ENCODE measurements at regions not wholly inside any gene's neighbourhood (a gene's known extent, or its start where the extent isn't known, plus 50 kb on each side); places are given as distances from the start of the nearest gene placed in this dataset.
A peak's percentile ranks its signal among the peaks of the same experiment; 100 is the strongest.

GRCh38 chr9:29648132-29648531 lies 2074.9 kb upstream of the C9orf72 start:
- no peak for DNase-seq

GRCh38 chr9:29648601-29649000 lies 2075.3 kb upstream of the C9orf72 start:
- DNase-seq, result no peak

- DNase-seq, result no peak
Measured at GRCh38 chr9:29656641-29657406, 2083.5 kb upstream of the C9orf72 start.

- DNase-seq, result no peak
Measured at GRCh38 chr9:29657821-29658220, 2084.5 kb upstream of the C9orf72 start.

GRCh38 chr9:29659014-29659413 lies 2085.7 kb upstream of the C9orf72 start:
- no peak for DNase-seq

- no peak for DNase-seq
Measured at GRCh38 chr9:29659736-29660135, 2086.5 kb upstream of the C9orf72 start.

GRCh38 chr9:29668732-29669131 lies 2095.5 kb upstream of the C9orf72 start:
- no peak for DNase-seq

- no peak for DNase-seq
Measured at GRCh38 chr9:29669613-29670012, 2096.3 kb upstream of the C9orf72 start.

GRCh38 chr9:29685531-29685930 lies 2112.2 kb upstream of the C9orf72 start:
- no peak for DNase-seq

- DNase-seq, result no peak
Measured at GRCh38 chr9:29691145-29691544, 2117.9 kb upstream of the C9orf72 start.

GRCh38 chr9:29691758-29692407 lies 2118.6 kb upstream of the C9orf72 start:
- DNase-seq, result peak; percentile 51

- DNase-seq, result no peak
Measured at GRCh38 chr9:29697011-29697410, 2123.7 kb upstream of the C9orf72 start.

GRCh38 chr9:29701559-29701958 lies 2128.3 kb upstream of the C9orf72 start:
- DNase-seq, result no peak

- DNase-seq, result no peak
Measured at GRCh38 chr9:29701971-29702370, 2128.7 kb upstream of the C9orf72 start.

- no peak for DNase-seq
Measured at GRCh38 chr9:29714860-29715259, 2141.6 kb upstream of the C9orf72 start.

- DNase-seq, result no peak
Measured at GRCh38 chr9:29717631-29718030, 2144.3 kb upstream of the C9orf72 start.

GRCh38 chr9:29730163-29730562 lies 2156.9 kb upstream of the C9orf72 start:
- no peak for DNase-seq

- DNase-seq, result peak; percentile 37
Measured at GRCh38 chr9:29740518-29740917, 2167.2 kb upstream of the C9orf72 start.

- no peak for DNase-seq
Measured at GRCh38 chr9:29741169-29741568, 2167.9 kb upstream of the C9orf72 start.

GRCh38 chr9:29750062-29750461 lies 2176.8 kb upstream of the C9orf72 start:
- DNase-seq, result no peak

GRCh38 chr9:29751226-29751625 lies 2177.9 kb upstream of the C9orf72 start:
- DNase-seq, result no peak

GRCh38 chr9:29753638-29754037 lies 2180.4 kb upstream of the C9orf72 start:
- no peak for DNase-seq

GRCh38 chr9:29769019-29769418 lies 2195.7 kb upstream of the C9orf72 start:
- no peak for DNase-seq

GRCh38 chr9:29773676-29774075 lies 2200.4 kb upstream of the C9orf72 start:
- DNase-seq, result peak; percentile 1

GRCh38 chr9:29775491-29775890 lies 2202.2 kb upstream of the C9orf72 start:
- DNase-seq, result no peak
